COLO668 (cell line): ENCODE measurements at regions not wholly inside any gene's neighbourhood (a gene's known extent, or its start where the extent isn't known, plus 50 kb on each side); places are given as distances from the start of the nearest gene placed in this dataset.
"Not testable (repeated sequence)": the region's sequence is repeated elsewhere in the genome, so short reads cannot be mapped to it uniquely, and the experiment has no call there.

Source experiments
- DNase-seq: peaks from one replicate; lab custom pipeline; 2025; ENCODE audit not compliant: unreplicated experiment; lab: John Stamatoyannopoulos, UW

DNA sequence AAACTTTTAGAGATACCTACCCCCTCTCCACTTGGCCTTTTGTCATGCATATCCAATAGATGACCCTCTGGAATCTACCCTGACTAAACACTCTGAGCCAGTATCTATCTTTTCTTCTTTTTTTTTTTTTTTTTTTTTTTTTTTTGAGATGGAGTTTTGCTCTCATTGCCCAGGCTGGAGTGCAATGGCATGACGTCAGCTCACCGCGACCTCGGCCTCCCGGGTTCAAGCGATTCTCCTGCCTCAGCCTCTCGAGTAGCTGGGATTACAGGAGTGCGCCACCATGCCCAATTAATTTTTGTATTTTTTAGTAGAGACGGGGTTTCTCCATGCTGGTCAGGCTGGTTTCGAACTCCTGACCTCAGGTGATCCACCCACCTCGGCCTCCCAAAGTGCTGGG is 50.8 kb upstream of the GRIN2B start:
- DNase-seq = not testable (repeated sequence)

DNA sequence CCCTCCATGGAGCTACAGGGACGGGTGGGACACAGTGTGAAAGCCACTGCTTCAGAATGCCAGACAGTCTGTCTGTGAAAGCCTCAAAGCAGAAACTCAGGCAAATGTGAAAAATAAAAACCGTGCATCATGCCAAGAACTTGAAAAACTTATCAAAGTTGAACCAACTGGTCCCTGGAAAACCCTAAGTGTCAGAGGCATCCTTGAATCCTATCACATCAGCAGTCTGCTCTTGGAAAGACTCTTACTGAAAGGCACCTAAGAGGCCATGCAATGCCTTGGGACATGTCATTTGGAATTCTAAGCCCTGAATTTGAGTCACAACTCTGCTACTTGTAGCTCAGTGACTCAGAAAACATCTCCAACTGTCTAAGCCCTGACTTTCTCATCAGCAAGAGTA is 62.4 kb upstream of the GRIN2B start:
- DNase-seq = no peak

DNA sequence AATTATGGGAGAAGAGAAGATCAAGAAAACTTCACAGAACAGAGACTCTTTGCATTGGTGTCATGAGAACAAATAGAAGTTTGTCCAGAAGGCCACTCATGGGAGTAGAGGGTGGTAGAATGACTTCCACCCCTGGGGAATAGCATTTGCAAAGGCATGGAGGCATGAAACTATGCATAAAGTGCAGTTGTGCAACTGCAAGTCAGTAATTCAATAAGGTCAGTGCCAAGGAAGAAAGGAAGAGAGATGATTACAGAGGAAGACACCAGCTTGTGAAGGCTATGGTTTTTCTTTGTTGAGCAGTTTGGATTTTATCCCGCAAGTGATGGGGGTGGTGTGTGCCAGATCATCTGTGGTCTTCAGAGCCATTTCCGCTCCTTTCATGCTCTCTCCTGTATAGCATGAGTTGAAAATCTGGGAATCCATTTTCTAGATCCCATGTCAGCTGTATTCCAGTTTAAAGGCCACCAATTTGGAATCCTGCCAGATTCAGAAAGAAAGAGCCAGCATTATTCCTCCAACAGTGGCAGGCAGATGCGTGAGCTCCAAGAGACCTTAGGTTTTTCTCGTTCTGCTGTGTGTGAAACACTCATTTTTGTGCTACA is 67.6 kb upstream of the GRIN2B start:
- DNase-seq = no peak

DNA sequence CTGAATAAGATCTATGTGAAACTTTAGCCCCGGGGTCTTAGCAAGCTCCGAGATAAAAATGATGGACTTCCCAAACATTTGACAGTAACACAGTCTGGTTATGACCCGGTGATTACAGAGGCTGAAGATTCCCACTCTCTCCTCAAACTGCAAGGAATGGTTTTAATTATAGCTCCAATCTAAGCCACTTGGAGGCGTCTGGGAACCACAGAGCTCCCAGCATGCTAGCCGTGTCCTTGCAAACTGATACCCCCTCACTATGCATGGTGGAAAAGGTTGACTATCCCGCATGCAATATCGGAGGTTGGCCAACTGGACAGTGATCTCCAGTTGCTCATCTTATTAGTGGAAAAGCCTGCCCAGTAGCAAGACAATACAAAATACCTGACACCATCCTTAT is 76.5 kb upstream of the GRIN2B start:
- DNase-seq = no peak

DNA sequence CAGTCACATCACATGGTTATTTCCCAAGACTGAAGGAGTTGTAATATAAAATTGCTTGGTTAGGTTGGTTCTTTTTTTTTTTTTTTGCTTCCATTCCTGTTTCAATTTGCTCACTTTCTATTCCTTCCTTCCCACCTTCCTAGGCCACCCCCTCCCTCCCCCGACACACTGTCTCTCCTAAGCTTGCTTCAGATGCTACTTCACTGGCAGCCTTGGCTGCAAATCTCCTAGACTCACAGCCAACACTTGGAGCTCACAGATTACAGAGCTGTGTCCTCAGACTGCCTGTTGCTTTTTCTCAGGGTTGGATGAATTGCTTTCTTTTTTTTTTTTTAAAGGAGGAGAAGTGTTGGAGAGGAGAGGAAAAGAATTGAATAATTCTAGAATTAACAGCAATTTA is 77.3 kb upstream of the GRIN2B start:
- DNase-seq = no peak

DNA sequence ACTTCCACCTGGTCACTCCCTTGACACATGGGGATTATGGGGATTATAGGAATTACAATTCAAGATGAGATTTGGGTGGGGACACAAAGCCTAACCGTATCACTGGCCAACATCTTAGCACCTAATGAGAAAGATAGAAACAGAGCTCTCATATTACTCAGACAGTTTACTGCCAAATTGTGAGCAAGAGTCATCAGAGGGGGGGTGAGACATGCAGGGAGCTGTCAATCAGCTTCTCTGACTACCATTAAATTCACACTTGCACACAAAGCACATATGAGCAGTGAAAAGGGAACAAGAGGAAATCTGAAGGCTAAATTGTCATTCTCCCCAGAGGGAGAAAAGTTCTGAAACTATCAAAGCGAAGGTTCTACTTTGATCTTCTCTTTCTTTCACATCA is 78.1 kb upstream of the GRIN2B start:
- DNase-seq = no peak

DNA sequence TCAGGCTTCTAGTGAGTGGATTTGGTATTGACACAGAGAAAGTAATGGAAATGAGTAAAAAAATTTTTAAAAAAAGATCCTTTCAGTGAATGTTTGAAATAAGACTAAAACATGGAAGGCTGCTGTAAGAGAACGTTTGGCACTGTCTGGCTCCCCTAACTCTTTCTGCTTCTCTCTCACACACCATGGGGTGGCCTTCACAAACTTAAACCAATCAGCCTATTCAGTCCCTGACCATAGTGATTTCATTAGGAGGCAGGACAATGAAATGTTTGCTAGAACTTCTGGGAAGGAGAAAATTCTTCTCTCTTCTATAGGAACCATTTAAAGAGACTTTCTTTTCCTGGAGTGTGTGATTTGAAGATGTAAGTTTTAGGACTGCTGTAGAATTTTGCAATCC is 84.2 kb upstream of the GRIN2B start:
- DNase-seq = no peak

DNA sequence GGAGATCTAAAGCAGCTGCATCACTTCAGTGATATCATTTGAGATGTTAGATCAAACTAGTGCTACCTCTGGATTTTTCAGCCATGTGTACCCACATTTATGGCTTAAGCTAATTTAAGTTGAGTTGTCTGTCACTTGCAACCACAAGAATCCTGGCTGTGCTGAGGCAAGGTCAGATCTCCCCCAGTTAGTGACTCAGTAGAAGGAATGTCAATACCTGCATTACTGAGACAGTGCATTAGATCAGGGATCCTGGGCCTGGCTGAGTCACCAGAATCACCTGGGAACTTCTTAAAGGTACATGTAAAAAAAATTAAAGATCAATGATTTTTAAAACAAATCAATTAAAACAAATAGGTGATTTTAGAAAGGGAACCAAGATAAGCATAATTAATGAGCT is 84.6 kb upstream of the GRIN2B start:
- DNase-seq = no peak

DNA sequence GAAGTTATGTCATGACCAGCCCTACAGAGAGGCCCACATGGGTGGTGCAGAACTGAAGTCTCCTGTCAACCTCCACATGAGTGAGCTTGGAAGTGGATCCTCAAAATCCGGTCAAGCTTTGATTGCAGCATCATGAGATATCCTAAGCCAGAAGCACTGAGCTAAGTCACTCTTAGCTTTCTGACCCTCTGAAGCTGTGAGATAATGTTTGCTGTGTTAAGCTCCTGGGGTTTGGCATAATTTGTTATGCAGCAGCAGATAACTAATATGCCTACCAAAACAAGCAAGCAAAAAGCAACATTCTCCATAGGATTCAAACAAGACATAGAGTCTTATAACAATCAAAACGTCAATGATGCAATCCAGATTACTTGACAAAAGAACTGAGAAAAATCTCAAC is 87.6 kb upstream of the GRIN2B start:
- DNase-seq = no peak

DNA sequence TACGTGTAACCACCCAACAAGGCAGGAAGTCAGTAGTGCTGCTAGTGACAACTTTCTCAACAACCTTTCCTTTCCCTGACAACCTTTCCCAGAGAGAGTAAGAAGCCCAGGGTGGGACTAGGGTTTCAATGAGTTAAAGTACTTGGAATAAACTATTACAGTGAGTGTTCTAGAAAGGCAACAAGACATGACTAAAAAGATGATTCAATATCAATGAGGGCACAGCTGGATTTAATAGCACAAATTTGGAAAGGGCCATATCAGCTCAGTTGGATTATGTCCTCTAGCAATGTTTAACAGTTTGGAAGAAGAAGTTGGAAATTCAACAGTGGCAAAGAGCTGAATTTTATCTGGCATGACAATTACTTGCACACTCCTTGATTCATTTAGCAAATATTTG is 90.4 kb upstream of the GRIN2B start:
- no peak for DNase-seq

DNA sequence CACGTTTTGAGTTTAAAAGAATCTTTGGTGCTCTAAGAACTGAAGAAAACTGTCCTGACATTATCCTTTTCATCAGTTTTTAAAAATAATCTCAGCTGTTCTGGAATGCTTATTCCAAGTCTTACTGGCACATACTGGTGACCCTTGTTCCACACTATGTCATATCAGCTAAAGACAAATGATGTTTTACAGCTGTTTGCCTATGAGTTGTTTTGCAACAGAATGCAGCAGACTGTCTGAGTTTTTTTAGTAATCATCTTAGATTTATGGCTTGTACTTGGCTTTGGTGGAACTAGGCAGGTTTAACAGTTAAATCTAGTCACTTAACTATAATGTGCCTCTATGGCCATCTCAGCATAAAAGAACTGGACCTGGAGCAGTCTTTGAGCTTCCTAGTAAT is 91.6 kb upstream of the GRIN2B start:
- no peak for DNase-seq

DNA sequence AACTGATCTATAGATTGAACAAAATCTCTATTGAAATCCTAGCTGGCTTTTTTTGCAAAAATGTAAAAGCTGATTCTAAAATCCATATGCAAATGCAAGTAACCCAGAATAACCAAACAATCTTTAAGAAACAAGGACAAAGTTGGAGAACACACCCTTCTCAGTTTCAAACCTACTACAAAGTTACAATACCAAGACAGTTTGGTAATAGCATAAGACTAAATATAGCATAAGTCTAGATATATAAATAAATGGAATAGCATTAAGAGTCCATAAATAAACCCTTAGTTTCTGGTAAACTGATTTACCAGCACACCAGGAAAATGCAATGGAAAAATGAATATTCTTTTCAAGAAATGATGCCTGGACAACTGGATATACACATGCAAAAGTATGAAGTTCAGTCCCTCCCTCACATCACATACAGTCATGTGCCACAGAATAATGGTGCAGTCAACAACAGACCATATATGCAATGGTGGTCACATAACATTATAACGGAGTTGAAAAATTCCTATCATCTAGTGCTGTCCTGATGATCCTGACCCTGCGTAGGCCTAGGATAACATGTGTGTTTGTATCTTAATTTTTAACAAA is 94.5 kb upstream of the GRIN2B start:
- DNase-seq = no peak

DNA sequence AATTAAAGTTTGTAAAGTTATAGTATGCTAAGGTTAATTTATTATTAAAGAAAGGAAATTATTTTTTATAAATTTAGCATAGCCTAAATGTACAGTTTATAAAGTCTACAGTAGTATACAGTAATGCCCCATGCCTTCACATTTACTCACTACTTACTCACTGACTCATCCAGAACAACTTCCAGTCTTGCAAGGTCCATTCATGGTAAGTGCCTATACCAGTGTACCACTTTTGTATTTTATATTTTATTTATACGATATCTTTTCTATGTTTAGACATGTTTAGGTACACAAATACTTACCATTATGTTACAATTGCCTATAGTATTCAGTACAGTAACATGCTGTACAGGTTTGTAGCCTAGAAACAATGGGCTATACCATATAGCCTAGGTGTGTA is 95.1 kb upstream of the GRIN2B start:
- DNase-seq = no peak

DNA sequence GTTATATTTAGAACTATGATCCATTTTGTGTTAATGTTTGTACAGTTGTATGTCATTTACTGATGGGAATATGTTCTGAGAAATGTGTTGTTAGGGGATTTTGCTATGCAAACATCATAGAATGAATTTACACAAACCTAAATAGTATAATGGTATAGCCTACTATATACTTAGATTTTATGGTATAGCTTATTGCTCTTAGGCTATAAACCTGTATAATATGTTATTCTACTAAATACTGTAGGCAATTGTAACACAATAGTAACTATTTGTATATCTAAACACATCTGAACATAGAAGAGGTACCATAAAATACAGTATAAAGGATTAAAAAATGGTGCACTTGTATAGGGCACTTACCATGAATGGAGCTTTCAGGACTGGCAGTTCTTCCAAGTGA is 105.4 kb upstream of the GRIN2B start:
- no peak for DNase-seq

DNA sequence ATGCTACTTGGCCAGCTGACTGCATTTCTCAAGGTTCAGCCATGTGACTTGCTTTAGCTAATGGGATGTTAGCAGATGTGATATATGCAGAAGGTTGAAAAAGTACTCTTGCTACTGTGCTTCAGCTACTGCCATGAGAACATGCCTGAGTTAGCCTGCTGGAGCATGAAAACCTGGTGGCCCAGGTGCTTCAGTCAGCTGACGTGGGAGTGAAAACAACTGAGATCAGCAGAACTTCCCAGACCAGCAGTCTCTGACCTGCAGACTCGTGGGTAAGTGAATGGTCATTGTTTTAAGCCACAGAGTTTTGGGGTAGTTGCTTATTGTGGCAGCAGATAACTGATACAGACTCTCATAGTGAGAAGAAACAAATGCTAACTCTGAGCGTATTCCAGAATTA is 118.6 kb upstream of the GRIN2B start:
- no peak for DNase-seq

DNA sequence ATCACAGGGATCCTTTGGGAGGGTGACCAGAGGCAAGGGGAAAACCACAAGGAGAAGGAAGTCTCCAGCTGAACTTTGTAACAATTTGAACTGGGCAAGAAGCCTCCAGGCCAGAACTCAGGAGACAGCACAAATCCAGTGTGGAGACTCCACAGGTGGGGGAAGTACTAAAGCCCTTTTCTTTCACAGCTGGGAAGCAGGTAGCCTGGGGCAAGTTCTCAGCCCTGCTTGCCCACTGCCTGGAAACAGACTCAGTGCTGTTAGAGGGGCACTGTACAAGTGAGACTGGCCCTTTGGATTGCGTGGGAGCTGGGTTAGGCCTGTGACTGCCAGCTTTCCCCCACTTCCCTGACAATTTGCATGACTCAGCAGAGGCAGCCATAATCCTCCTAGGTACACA is 120.2 kb upstream of the GRIN2B start:
- not testable (repeated sequence) for DNase-seq

DNA sequence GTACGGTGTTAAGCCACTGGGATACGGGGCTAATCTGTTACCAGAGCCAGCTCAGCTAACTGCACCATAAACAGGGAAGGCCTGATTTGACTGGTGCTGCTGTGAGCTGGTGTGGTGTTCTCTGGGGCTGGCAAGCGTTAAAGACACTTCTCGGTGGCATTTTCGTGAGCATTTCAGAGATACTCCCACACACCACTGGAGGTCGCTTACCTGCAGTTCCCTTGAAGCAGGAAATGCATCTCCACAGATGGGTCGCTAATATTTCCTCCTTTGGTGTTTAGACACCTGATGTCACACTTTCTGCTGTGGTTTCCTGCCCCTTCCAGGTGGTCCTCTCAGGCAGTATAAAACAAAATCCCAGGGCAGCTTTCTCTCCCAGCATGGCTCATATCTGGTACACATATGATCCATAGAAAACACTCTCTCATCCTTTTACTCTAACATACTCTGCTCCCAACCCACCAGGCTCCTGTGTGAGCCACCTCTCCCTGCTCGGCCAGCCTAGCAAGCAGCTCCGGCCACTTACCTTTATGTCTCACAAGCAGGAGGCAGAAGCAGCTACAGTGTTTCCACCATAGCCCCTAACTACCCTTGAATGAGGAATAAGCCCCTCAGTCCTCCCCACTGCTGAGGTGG is 129.9 kb upstream of the GRIN2B start:
- DNase-seq = peak; percentile 0

DNA sequence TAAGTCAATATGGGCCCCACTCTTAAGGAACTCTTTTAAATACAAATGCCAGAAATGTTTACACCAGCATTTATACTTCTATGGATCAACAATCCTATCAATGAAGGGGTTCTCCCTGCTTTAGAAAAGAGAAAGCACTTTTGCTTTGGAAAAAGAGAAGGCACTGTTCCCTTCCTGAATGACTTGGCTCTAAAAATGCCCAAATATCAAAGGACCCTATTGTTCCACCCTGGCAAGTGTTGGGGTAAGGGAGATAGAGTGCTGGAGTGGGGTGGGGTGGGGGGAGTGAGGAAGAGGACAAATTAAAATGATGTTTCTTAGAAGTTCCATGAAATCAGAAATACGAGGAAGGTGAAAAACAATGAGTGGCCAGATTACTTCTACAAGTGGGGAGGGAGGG is 131.6 kb upstream of the GRIN2B start:
- DNase-seq = no peak

DNA sequence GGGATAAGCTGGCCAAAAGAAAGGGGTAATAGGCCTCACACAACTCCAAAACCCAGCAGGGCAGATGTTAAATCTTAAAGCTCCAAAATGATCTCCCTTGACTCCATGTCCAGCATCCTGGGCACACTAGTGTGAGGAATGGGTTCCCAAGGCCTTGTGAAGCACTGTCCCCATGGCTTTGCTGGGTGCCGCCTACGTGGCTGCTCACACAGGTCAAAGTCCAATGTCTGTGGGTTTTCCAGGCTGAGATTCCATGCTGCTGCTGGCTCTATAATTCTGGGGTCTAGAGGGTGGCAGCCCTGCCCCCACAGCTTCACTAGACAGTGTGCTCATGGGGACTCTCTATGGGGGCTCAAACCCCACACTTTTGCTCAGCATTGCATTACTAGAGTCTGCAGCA is 145.3 kb upstream of the GRIN2B start:
- no peak for DNase-seq

DNA sequence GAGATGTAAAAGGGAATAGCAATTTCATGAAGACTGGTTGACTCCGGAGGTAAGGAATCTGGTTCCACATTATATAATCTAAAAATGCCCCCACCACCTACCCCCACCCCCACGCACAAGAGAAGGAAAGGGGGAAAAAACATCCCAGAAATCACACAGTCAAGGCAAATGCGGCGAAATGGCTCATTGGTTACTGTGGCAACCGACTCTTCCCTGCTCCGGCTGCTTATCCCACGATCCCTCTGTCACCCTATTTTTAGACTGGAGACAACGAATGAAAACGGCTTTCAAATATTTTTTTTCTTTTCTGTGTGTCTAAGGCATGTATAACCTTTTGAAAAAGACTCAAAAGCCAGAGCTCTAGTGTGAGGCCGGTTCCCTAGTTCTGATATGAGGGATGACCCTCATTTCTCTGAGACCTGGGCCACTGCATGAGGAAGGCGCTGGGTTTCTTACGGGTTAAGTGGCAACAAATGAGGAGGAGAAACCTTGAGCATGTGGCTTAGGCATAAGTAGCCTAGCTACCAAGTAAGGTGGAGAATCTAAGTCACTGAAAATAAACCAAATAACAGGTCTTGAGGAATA is 148.3 kb upstream of the GRIN2B start:
- no peak for DNase-seq

DNA sequence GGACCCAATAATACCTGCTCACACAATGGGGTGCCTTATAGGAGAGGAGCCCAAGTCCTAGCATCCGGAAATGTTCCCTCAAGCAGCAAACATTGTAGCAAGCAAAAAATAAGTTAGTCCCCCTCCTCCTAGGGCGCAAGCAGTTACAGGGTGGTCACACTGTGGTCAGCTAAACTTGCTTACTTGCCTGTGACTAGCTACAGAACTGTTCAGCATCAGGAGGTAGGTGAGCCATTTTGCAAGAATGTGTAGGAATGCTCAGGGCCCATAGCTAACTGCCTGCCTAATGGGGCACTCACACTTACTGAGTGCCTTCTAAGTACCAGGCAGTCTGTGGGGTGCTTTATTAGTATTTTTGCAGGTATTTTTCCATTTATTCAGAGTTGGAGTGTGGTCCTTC is 154.6 kb upstream of the GRIN2B start:
- DNase-seq = no peak

DNA sequence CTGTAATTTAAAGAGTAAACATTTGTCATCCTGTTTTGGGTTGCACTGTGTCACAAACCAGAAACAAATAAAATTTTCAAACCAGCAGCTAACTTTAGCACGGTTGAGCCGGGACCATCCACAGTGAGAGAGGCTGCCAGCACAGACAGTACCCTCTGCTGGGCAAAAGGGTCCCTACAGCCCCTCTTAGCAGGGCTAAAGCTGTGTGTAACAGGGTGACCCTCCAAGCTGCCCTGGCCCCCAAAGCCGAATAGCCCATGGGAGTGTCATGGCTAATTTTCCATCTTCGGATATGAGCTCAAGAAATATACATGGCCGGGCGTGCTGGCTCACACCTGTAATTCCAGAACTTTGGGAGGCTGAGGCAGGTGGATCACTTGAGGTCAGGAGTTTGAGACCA is 157.1 kb upstream of the GRIN2B start:
- DNase-seq = no peak
